GM18502 (cell line): ENCODE measurements at regions not wholly inside any gene's neighbourhood (a gene's known extent, or its start where the extent isn't known, plus 50 kb on each side); places are given as distances from the start of the nearest gene placed in this dataset.
"Not testable (repeated sequence)": the region's sequence is repeated elsewhere in the genome, so short reads cannot be mapped to it uniquely, and the experiment has no call there.

Source experiments
- ATAC-seq: cut with Tn5 transposase; IDR thresholded peaks from one replicate; pipeline ENCODE4 v1.9.1; 2021; ENCODE audit warnings: mild to moderate bottlenecking; ENCODE audit not compliant: unreplicated experiment, poor library complexity

- ATAC-seq: no peak
Observed at GRCh38 chr10:113479346-113480080, 73.3 kb upstream of the HABP2 start.

GRCh38 chr10:113480081-113480360 lies 72.8 kb upstream of the HABP2 start:
- no peak for ATAC-seq

DNA sequence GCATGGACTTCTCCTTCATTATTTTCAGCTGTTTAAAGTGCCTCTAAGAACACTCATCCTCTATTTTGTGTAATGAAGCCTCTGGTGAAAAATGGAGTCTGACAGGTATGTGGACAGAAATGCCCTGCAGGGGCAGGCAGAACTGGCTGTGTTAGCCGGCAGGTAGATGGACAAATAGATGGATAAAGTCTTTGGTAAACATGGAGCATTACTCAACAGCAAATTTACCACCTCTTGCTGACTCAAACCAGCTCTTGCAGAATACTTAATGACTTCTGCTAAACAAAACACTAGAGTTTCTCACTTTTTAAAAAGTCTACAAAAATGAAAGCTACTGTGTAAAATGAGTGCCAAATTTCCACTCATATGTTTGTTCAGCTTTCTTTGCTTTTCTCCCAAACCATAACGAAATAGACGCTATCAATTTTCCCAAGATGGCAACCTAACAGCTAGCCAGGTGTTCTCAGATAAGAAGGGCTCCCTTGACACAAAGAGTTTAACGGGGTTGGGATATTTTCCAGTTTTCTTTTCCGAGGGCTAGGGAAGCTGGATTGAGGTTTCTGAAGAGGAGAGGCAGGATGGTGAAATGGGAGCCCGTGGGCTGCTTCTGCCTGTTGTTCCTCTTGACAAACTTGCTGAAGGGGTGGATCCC lies 71.9 kb upstream of the HABP2 start:
- no peak for ATAC-seq

GRCh38 chr10:113484487-113484886 lies 68.4 kb upstream of the HABP2 start:
- no peak for ATAC-seq

DNA sequence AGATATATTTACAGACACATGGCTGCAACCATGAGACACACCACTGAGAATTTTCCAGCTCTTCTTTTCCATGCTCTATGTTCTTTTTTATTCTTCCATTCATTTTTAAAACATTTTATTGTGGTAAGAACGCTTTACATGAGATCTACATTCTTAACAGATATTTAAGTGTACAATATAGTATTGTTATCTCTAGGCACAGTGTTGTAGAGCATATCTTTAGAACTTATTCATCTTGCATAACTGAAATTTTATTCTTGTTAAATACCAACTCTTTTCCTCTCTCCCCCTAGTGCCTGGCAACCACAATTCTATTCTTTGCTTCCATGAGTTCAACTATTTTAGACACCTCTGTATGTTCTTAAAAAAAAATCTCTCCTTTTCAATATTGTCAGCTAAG lies 67.1 kb upstream of the HABP2 start:
- no peak for ATAC-seq

GRCh38 chr10:113486531-113486930 lies 66.3 kb upstream of the HABP2 start:
- no peak for ATAC-seq

- ATAC-seq: no peak
Observed at GRCh38 chr10:113487154-113487553, 65.7 kb upstream of the HABP2 start.

DNA sequence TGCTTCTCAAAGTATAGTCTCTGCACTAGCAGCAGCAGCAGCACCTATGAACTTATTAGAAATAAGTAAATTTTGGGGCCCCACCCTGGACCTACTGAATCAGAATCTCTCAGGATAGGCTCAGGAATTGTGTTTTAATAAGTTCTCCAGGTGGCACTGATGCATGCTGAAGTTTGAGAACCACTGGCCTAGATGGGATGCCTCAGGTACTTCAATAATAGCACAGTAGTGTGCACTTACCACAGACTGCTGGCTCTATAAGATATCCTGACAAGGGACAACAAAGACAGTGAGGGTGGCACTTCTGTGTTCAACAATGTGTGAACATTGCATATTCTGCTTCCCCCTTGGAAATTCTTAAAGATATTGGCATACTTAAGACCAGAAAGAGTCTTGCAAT lies 64.7 kb upstream of the HABP2 start:
- ATAC-seq: no peak

GRCh38 chr10:113489522-113489921 lies 63.3 kb upstream of the HABP2 start:
- not testable (repeated sequence) for ATAC-seq

DNA sequence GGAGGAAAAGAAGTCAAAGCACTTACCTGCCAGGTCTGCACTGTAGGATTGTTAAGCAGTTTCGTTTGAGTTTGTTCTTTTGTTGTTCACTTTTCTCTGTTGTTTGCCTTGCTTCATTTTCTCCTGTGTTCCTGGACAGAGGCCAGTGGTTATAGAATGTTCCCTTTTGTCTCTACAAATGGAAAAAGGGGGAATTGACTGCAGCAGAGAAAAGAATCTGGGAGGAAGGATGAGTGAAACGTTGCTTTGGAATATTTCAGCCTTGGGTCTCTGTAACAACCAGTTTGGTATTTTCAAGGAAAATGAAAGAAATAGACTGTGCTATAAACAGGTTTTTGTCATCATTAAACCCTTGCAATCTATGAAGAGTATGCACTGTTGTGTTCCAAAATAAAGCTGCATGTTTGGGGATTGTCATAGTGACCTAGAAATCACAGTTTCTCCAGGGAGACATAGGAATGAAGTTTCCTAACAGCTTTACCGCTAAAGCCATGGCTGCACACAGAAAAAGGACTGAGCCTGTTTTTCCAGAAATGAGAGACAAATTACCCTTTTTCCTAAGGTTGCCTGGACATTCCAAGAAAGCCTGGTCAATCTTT lies 60.8 kb upstream of the HABP2 start:
- no peak for ATAC-seq

GRCh38 chr10:113493195-113493594 lies 59.7 kb upstream of the HABP2 start:
- ATAC-seq: no peak

GRCh38 chr10:113493882-113494301 lies 59.0 kb upstream of the HABP2 start:
- no peak for ATAC-seq

DNA sequence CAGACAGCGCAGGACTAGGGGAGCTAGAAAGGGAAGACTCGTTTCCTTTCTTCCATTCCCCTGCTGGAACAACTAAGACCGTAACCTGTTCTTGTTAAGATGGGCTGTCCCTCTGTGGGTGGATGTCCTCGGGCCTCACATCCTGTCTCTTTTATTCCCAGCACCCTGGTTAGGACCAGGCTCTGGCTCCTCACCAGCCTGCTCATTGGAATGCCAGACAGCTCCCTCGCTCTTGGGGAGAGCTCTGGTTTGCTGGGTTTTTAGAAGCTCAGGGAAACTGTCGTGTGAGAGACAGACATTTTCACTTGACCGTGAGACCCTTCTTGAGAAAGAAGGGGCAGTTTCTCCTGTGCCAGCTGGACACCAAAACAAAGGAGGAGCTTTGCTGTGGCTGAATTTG lies 58.1 kb upstream of the HABP2 start:
- ATAC-seq: no peak

DNA sequence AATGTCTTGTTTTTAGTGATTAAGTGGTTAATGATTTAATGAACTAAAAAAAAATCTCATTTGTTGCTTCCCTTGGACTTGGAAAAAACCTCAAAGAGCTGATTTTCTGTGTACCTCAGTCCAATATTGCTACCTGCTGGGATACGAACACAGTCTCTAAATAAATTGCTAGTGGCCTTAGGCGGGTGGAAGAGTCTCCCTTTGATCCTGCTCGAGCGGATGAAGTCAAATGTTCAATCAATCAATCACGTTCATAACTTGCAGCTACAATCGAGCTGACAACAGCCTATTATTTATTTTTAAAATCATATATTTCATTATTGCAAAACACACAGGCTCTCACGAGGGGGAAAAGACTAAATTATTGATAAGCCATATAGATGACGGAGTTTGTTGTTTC lies 57.3 kb upstream of the HABP2 start:
- ATAC-seq: no peak

DNA sequence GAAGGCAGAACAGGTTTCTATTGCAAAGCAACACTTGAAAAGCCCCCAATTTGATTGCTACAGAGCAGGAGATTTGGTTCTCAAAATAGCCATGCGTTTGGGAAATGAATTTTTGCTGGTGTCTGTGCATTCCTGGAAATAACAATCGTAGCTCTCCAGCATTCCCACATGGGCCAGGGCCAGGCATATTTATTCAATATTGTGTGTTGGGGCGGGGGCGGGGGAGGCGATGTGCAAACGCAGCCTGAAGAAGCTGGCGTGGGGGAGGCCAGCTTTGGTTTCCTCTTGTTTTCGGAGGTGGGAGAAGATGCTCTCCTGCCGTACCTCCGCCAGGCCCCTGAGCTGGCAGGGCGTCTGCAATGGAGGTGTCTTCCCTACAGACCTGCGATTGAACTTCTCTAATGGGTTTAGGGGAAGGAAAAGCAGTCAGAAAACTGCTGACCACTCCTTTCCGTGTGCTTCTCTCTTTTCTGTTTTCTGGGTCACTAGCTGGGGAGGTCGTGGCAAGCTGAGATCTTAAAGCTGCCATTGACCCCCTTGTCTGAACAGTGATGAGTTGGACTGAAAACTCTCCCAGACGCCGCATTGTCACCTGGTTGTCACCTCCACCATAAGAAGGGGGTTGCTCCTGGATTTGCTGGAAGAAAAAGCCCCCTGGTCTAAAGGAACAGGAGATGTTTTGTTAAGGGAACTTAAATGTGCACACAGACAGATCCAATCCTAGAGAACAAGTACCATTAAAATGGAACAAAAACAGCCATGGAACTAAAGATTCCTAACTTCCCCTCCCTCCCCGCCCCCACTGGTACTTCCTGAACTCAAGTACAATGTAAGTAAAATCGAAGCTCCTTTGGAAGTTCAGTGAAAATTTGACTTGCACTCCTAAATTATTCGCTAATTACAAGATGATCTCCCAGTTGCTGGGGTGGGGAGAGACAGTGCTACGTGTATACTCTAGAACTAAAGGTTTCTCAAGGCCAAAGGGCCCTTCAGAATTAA lies 56.4 kb upstream of the HABP2 start:
- no peak for ATAC-seq

- no peak for ATAC-seq
Observed at GRCh38 chr10:113497198-113497597, 55.7 kb upstream of the HABP2 start.

DNA sequence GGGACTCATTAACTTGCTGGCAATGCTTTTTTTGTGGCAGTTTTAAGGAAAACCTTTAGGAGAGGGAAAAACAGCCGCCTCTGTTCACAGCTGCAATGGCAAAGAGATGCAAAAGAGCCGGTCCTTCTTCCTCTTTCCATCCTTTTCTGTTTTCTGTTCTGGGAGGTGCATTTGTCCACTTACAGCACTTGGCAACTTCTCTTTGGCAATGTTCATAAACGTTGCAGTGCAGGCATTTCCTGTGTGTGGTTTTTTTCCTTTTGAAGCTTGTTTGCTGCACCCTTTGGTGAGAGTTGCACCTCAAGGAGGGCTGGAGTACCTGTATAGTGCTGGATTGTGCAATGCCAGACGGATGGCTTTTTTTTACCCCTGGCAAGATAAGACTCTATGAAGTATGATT lies 53.9 kb upstream of the HABP2 start:
- no peak for ATAC-seq

- no peak for ATAC-seq
Observed at GRCh38 chr10:113499806-113500205, 53.0 kb upstream of the HABP2 start.

- ATAC-seq: not testable (repeated sequence)
Observed at GRCh38 chr10:113501031-113501430, 51.8 kb upstream of the HABP2 start.
